GM18909 (cell line): ENCODE measurements at regions not wholly inside any gene's neighbourhood (a gene's known extent, or its start where the extent isn't known, plus 50 kb on each side); places are given as distances from the start of the nearest gene placed in this dataset.

Experiments used
- ATAC-seq: cut with Tn5 transposase; IDR thresholded peaks from one replicate; pipeline ENCODE4 v1.9.1; 2021; ENCODE audit warnings: mild to moderate bottlenecking; ENCODE audit not compliant: unreplicated experiment, poor library complexity

DNA sequence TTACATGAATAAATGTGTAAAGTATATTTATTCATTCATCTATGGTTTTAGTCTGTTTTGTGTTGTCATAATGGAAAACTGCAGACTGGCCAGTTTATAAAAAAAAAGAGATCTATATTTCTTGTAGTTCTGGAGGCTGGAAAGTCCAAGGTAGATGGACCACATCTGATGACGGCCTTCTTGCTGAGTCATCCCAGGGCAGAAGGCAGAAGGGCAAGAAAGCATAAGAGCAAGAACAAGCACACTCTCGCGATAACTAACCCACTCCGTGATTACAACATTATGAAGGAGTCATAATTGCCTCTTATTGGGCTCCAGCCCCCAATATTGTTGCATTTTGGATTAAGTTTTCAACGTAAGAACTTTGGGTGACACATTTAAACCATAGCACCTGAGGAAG lies 180.4 kb upstream of the DAB2 start:
- ATAC-seq = no peak

GRCh38 chr5:39604491-39604890 lies 179.7 kb upstream of the DAB2 start:
- ATAC-seq = no peak

GRCh38 chr5:39599721-39600431 lies 175.1 kb upstream of the DAB2 start:
- no peak for ATAC-seq

DNA sequence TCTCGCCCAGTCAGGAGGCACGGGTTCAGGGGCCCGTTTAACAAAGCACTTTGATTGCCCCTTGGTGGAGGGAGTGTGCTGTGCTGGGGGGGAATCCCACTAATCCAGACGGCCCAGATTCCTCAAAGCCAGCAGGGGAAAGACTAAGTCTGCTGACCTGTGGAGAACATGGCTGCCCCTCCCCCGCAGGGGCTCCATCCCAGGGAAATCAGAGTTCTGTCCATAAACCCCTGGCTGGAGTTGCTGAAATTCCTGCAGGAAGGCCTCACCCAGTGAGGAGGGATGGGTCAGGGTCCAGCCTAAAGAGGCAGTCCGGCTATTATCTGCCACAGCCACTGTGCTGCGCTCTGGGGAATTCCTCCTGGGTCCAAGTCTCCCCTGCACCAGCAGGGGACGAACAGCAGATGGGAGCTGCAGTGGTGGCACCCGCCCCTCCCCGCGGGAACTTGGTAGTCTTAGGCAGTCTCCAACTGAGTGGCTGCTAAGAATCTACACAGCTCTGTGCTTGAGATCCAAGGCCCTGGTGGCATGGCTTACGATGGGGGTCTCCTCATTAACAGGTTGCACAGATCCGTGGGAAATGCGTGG lies 174.0 kb upstream of the DAB2 start:
- no peak for ATAC-seq

DNA sequence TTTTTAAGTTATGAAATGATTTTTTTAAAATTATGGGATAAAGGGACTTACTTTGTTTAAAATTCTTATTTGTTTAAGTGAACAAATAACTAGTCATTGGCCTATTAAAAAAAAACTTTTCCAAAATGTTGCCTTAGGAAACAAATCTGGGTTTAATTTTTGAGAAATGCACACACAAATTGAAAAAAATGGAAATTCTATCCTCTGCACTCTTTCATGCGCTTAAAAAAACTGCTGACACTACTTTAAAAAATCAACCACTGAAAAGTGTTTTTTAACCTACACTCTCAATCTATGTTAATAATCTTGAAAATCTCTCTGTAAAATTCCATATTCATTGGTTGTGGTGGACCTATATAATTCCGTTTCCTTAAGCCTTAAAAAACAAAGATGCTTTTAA lies 163.4 kb upstream of the DAB2 start:
- ATAC-seq = no peak

DNA sequence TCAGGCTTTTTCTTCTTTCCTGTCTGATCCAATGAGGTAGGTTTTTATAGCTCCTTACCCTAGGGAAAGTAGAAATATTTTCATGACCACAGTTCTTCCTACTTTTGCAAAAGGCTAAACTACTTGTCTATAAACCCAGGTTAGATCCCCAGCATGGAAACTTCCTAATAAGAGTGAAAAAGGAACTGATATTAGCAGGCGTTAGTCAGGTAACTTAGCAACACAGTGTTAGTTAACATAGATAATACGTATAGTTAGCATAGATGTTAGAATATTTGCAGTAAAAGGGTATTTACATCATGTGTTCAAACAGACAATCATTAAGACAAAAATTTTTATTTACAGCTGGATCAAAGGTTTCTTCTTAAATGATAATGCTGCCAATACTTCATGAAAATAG lies 162.9 kb upstream of the DAB2 start:
- ATAC-seq = no peak

GRCh38 chr5:39586185-39586584 lies 161.4 kb upstream of the DAB2 start:
- no peak for ATAC-seq

DNA sequence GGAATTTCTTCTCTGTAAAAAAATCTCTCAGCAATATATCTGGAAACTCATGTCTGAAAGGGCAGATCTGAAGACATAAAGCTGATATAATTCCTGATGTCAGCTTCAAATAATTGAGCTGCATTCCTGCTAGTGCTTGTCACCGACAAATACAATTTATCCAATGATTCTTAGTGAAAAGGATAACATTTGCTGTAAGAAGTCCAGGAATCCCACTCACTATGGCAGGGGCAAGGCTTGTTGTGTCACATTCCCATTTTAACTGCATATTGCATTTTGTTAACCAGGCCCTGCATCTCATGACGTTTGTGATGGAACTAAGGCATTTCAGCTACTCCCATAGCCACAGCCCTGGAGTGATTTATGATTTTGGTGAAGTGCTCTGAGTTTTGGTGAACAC lies 160.1 kb upstream of the DAB2 start:
- ATAC-seq = no peak

GRCh38 chr5:39580702-39581453 lies 156.1 kb upstream of the DAB2 start:
- no peak for ATAC-seq

DNA sequence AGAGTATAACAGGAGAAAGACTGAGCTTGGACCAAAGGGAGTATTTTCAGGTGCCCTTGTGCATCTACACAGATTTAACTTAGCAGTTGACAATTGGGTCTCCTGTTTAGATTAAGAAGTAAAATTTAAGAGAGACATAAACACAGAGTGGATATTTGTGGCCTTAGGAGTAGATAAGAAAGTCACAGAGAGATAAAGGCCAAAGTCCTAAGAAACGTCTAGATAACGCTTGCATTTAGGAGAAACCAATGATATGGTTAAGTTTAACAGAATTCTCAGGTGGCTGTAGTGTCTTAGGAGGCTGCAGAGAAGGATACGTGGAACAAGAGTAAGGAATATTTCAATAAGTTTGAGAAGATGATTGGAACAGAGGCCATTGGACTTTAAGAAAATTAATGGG lies 155.0 kb upstream of the DAB2 start:
- ATAC-seq = no peak

DNA sequence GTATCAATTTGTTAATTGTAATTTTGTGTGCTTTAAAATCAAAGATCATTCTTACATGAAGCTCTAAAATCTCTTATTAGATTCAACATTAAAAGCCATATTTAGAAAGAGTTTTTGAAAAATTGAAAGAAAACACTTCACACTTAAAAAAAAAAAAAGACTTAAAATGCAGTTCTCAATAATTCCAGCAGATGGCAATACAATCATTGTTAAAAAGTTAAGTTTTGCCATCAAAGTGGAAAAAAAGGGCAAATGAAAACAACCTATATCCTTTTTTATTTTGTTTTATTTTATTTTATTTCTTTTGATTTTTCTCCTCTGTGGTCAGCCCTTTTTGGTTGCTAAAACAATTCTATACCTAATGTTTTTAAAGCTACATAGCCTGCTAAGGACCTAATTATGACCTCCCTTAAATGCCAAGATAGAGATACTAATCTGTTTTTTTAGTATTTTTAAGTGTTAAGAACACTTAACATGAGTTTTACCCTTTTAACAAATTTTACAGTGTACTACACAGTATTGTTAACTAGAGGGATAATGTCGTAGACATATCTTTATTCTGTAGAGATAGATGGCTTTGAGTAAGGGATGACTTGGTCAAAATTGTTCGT lies 154.2 kb upstream of the DAB2 start:
- no peak for ATAC-seq

DNA sequence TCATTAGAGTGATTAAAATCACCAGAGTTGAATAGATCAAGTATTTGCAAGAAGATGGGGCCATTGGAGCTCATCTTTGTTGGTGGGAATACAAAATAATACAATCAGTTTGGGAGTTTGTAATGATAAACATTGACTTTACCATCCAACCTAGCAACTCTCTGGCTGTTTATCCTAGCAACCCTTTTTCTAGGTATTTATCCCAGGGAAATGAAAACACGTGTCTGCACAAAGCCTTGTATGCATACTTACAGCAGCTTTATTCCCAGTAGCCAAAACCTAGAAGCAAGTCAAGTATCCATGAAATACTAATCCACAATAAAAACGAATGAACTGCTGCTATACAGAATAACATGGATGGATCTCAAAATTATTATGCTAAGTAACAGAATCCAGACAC lies 152.7 kb upstream of the DAB2 start:
- ATAC-seq = no peak

DNA sequence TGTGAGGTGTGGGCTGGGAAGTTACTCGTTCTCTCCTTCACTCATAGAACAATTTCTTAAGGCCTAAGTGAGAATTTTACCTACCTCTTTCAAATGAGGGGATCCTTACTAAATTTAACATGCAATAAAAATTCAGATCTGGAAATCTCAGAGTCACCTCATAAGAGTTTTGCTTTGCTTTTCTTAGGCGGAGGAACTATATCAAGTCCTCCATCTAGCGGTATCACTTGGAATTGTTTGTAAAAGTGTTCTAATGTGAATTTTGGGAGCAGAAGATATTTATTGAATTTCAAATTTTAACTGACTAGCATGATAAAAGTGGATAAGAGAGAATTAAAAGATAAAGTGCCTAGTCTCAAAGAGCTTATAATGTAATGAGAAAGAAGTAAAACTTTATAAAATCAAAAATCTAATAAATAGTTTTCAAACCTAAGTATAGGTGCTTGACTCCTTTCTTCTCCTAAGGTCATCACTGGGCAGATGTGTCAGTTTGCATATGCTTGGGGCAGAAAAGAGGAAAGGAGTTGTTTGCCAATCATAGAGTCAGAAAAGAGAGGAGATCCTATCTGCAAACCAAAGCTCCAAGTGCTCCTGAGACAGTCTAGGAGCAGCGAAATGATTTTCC lies 145.7 kb upstream of the DAB2 start:
- ATAC-seq = no peak

DNA sequence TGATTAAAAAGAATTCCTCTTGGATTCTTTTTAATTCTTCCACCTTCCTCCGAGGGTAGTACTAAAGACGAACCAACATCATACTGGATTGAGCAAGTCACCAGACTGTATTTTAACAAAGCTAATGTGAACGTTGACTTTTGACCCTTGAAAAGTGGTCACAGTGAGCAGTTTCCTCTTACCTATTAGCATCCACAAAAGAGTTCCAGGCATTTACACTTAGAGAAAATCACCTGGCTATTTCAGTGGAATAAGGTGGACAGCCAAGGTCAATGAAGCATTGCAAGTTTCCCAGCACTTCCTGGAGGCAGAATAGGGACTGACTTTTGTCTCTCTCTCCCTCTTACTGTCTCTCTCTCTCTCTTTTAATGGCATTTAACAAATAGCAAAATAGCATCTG lies 145.1 kb upstream of the DAB2 start:
- ATAC-seq = no peak

DNA sequence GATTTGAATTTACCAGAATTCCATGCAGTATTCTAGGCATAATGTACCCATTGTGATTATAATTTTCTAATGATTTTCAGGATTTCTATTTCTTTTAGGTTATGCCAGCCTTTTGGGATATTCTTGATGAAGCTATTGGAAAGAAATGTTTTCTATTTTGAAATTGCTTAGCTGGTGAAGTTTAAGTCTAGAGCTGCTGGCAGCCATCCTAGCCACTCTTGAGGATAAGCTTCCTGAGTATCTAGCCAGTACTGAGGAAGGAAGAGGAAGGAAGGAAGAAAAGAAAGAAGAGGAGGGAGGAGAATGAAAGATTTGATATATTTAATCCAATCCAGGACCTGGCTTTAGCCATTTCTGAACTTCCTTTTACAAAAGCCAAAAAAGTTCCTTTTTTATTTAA lies 142.1 kb upstream of the DAB2 start:
- no peak for ATAC-seq

GRCh38 chr5:39566029-39566428 lies 141.2 kb upstream of the DAB2 start:
- no peak for ATAC-seq

DNA sequence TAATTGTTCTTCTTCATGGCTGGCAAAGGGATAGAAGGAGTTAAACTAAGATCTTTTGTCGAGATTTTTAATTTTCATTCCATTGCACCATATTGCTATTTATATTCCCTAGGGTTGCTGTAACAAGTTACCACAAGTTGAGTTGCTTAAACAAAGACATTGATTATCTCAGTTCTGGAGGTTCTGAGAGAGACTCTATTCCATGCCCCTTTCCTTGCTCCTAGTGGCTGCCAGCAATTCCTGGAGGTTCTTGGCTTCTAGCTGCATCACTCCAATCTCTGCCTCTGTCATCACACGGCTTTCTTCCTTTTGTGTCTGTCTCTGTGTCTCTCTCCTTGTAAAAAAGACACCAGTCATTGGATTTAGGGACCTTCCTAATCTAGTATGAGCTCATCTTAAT lies 136.6 kb upstream of the DAB2 start:
- no peak for ATAC-seq

DNA sequence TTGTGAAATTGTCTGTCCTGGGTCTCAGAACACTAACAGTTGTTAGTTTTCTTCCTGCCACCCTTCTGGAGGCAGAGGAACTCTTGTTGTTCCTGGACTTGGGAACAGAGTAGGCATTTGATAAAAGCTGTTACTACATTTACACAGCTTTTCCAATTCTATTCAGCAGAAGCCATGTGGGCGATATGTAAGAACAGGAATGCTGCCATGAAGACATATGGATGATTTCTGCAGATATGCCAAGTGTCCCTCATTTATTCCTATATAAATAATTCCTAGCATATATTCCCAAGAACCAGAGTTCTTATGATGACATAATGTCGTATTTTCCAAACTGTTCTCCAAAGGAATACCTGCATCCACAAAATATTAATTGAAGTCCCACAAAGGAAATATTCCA lies 135.9 kb upstream of the DAB2 start:
- ATAC-seq = no peak

GRCh38 chr5:39559923-39560322 lies 135.1 kb upstream of the DAB2 start:
- ATAC-seq = no peak

GRCh38 chr5:39558541-39558940 lies 133.8 kb upstream of the DAB2 start:
- no peak for ATAC-seq

- no peak for ATAC-seq
Observed at GRCh38 chr5:39555788-39556187, 131.0 kb upstream of the DAB2 start.
